GM12873 (cell line): ENCODE measurements at regions not wholly inside any gene's neighbourhood (a gene's known extent, or its start where the extent isn't known, plus 50 kb on each side); places are given as distances from the start of the nearest gene placed in this dataset.

Experiments
- TF ChIP-seq, protein P1 (sequence below): IDR thresholded peaks from 2 replicates; pipeline ENCODE4 v1.5.1; 2012; ENCODE audit warnings: low read depth, mild to moderate bottlenecking, moderate library complexity, low read length, control low read depth; ENCODE audit not compliant: insufficient read depth; ENCODE audit errors: missing control alignments

DNA sequence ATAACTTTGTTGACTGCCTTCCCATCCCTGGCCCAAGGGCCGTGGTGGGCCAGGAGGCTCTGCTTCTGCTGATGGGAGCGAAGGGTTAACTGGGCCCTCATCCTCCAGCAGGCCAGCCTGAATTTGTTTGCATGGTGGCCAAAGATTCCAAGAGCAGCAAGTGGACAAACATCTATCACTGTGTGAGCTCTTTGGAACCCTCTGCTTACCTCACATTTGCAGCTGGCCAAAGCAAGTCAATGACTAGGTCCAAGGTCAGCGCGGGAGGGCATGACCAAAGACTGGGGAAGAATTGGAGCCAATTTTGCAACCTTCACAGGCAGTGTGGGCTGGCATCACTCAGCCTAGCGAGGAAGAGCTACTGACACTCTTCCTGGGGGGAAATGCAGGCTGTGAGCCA is 67.8 kb upstream of the ATP6AP2 start:
- TF ChIP-seq, protein P1, sequence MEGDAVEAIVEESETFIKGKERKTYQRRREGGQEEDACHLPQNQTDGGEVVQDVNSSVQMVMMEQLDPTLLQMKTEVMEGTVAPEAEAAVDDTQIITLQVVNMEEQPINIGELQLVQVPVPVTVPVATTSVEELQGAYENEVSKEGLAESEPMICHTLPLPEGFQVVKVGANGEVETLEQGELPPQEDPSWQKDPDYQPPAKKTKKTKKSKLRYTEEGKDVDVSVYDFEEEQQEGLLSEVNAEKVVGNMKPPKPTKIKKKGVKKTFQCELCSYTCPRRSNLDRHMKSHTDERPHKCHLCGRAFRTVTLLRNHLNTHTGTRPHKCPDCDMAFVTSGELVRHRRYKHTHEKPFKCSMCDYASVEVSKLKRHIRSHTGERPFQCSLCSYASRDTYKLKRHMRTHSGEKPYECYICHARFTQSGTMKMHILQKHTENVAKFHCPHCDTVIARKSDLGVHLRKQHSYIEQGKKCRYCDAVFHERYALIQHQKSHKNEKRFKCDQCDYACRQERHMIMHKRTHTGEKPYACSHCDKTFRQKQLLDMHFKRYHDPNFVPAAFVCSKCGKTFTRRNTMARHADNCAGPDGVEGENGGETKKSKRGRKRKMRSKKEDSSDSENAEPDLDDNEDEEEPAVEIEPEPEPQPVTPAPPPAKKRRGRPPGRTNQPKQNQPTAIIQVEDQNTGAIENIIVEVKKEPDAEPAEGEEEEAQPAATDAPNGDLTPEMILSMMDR, result no peak

- TF ChIP-seq, protein P1, result no peak
These were observed 69.5 kb upstream of the ATP6AP2 start for GRCh38 chrX:40511258-40511657.

GRCh38 chrX:40508560-40508959 is 72.2 kb upstream of the ATP6AP2 start:
- TF ChIP-seq, protein P1, result no peak

GRCh38 chrX:40506201-40506985 is 74.4 kb upstream of the ATP6AP2 start:
- TF ChIP-seq, protein P1, result no peak

GRCh38 chrX:40504801-40505605 is 75.8 kb upstream of the ATP6AP2 start:
- TF ChIP-seq, protein P1, result no peak

DNA sequence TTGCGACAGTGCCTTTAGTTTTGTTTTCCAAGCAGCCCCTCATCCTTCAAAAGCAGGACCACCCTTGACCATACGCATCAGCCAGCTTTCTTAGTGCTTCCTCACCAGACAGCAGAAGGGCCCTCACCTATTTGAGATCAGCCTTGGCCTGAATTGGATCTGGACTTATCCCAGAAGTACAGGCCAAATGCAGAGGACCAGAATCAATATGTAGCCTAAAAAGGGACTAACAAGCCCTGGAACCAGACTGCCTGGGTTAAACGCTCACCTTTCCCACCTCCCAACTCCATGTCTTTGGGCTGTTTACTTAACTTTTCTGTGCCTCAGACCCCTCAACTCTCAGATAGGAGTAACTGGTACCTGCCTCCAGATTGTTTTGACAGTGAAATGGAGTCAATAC is 77.7 kb upstream of the ATP6AP2 start:
- TF ChIP-seq, protein P1, result no peak

- TF ChIP-seq, protein P1, result no peak
These were observed 78.1 kb upstream of the ATP6AP2 start for GRCh38 chrX:40502688-40503087.
